HepG2 (cell line): ENCODE measurements at regions not wholly inside any gene's neighbourhood (a gene's known extent, or its start where the extent isn't known, plus 50 kb on each side); places are given as distances from the start of the nearest gene placed in this dataset.

Source experiments
- ATAC-seq: fragments of 200-7000 bp; cut with Tn5 transposase; 3 replicates; pipeline ENCODE4 v1.9.1; 2020; ENCODE audit warnings: mild to moderate bottlenecking, moderate library complexity
- BruUV-seq: library from RNA; stranded (reverse); fragments of 400-500 nt; replicated peaks from 2 replicates; lab custom pipeline; 2021; lab: Mats Ljungman, UMichigan
- CTCF ChIA-PET: fragments of 300-600 bp; formaldehyde crosslinking; extraction: SDS; loops from one replicate; lab custom pipeline; 2021; ENCODE audit warnings: low total read pairs, inconsistent platforms, low intra/inter-chr PET ratio; lab: Yijun Ruan, JAX
- POLR2A ChIA-PET: fragments of 350-600 bp; sonication (Branson Sonifier 250); formaldehyde crosslinking; loops from one replicate; lab custom pipeline; 2020; ENCODE audit warnings: antibody characterized with exemption, inconsistent platforms; lab: Yijun Ruan, JAX
- DNase-seq: peaks from one replicate; pipeline ENCODE4 v3.0.0-alpha.2; 2015; ENCODE audit warnings: low spot score
- FAIRE-seq: peaks from 3 replicates; lab custom pipeline; 2011; peaks lifted over from hg19 to GRCh38; lab: Jason Lieb, UNC
- H2AFZ ChIP-seq: one replicate; pipeline ENCODE4 v1.6.1; 2011; ENCODE audit warnings: low read length, inconsistent platforms
- H3K27ac ChIP-seq: fragments of 300-600 bp; 3 replicates; pipeline ENCODE4 v1.8.0; 2011; ENCODE audit warnings: mixed run types, mild to moderate bottlenecking, mixed read lengths, low read length, inconsistent platforms; ENCODE audit not compliant: insufficient read depth; ENCODE audit errors: extremely low read length
- H3K27me3 ChIP-seq, 2 experiments: fragments of 200-600 bp in 1 of 2; 2 replicates in 1 of 2; 3 replicates in 1 of 2; pipeline versions ENCODE4 v1.6.0 to v1.8.0; 2011; ENCODE audit warnings: low read length in 2 of 2, mild to moderate bottlenecking in 2 of 2, moderate library complexity in 2 of 2, inconsistent platforms in 1 of 2; ENCODE audit not compliant: insufficient read depth in 2 of 2, control insufficient read depth in 1 of 2
- H3K36me3 ChIP-seq, 2 experiments: fragments of 200-600 bp in 1 of 2; replicated peaks in 1 of 2; 2 replicates in 1 of 2; 3 replicates in 1 of 2; pipeline versions ENCODE4 v1.5.1 to v1.8.0; 2011; ENCODE audit warnings: low read length in 2 of 2, inconsistent platforms in 1 of 2; ENCODE audit not compliant: insufficient read depth in 2 of 2, control insufficient read depth in 1 of 2
- H3K4me1 ChIP-seq: 2 replicates; pipeline ENCODE4 v1.5.1; 2012; ENCODE audit warnings: low read length, inconsistent platforms; ENCODE audit not compliant: insufficient read depth
- H3K4me2 ChIP-seq: 2 replicates; pipeline ENCODE4 v1.6.0; 2011; ENCODE audit warnings: low read depth, low read length, inconsistent platforms
- H3K4me3 ChIP-seq, 3 experiments: fragments of 200-600 bp in 1 of 3; sonication (generic), shearing (Covaris generic) in 1 of 3; replicated peaks in 1 of 3; 2 replicates each; pipeline ENCODE4 v1.5.1; 2011 to 2016; ENCODE audit warnings: low read length in 3 of 3, inconsistent platforms in 2 of 3, low read depth in 2 of 3, mild to moderate bottlenecking in 2 of 3, control low read depth in 1 of 3, mixed read lengths in 1 of 3; ENCODE audit not compliant: insufficient read depth in 1 of 3
- H3K79me2 ChIP-seq: one replicate; pipeline ENCODE4 v1.6.1; 2011; ENCODE audit warnings: low read length, inconsistent platforms; ENCODE audit not compliant: insufficient read depth
- H3K9ac ChIP-seq: 2 replicates; pipeline ENCODE4 v1.6.0; 2011; ENCODE audit warnings: mild to moderate bottlenecking, low read depth, low read length, inconsistent platforms; ENCODE audit not compliant: insufficient read depth
- H3K9me3 ChIP-seq: 2 replicates; pipeline ENCODE4 v1.5.1; 2012; ENCODE audit warnings: mild to moderate bottlenecking, low read length
- H4K20me1 ChIP-seq: 2 replicates; pipeline ENCODE4 v1.6.0; 2011; ENCODE audit warnings: inconsistent platforms, mild to moderate bottlenecking, low read length, moderate library complexity; ENCODE audit not compliant: insufficient read depth
- CBX1 ChIP-seq: IDR thresholded peaks from one replicate; pipeline ENCODE4 v1.6.1; 2016; ENCODE audit warnings: antibody characterized with exemption, low read depth
- MEIS2 ChIP-seq: sonication (generic); formaldehyde crosslinking; IDR thresholded peaks from 2 replicates; pipeline ENCODE4 v1.9.0; 2021; ENCODE audit warnings: mild to moderate bottlenecking, missing genetic modification reagents
- MTF2 ChIP-seq: sonication (generic); formaldehyde crosslinking; IDR thresholded peaks from 2 replicates; pipeline ENCODE4 v1.5.0; 2020; ENCODE audit warnings: missing genetic modification reagents, borderline replicate concordance
- PLRG1 ChIP-seq: fragments of 450-650 bp; conservative IDR thresholded peaks from 2 replicates; pipeline ENCODE4 v1.6.1; 2016
- REPIN1 ChIP-seq: sonication (generic); formaldehyde crosslinking; IDR thresholded peaks from 2 replicates; pipeline ENCODE4 v1.8.0; 2022; ENCODE audit warnings: missing genetic modification reagents, low read depth, mild to moderate bottlenecking, borderline replicate concordance
- RFXANK ChIP-seq: IDR thresholded peaks from 2 replicates; pipeline ENCODE4 v1.6.1; 2016
- ZBTB7A ChIP-seq: sonication (generic); formaldehyde crosslinking; IDR thresholded peaks from 2 replicates; pipeline ENCODE4 v1.8.0; 2022; ENCODE audit warnings: mild to moderate bottlenecking, missing genetic modification reagents
- ZFP1 ChIP-seq: IDR thresholded peaks from 2 replicates; pipeline ENCODE4 v1.6.1; 2016
- ZNF207 ChIP-seq: fragments of 450-650 bp; IDR thresholded peaks from 2 replicates; pipeline ENCODE4 v1.6.1; 2016; ENCODE audit warnings: antibody characterized with exemption, borderline replicate concordance
- WGBS: methylation state at CpG from one replicate; pipeline ENCODE4 v1.1.6; 2017; ENCODE audit warnings: low lambda C conversion rate; 5-methylcytosine and 5-hydroxymethylcytosine counted together
- in situ Hi-C: cut with HindIII; loops from 2 replicates; pipeline ENCODE4 v1.10.0; 2017; ENCODE audit warnings: low pct_unique_long_range_greater_than_20kb; ENCODE audit not compliant: extremely low pct_ligation_motif_present
- intact Hi-C: fragments of 100-400 bp; cut with micrococcal nuclease; formaldehyde crosslinking; loops from one replicate; pipeline ENCODE4 v1.10.0; 2022; ENCODE audit not compliant: unreplicated experiment
- TF ChIP-seq, protein P1 (sequence below): sonication (generic); formaldehyde crosslinking; IDR thresholded peaks from 2 replicates; pipeline ENCODE4 v1.5.0; 2020; ENCODE audit warnings: mild to moderate bottlenecking, low read depth, missing genetic modification reagents, borderline replicate concordance
- TF ChIP-seq, protein P2 (sequence below): sonication (generic); formaldehyde crosslinking; IDR thresholded peaks from 2 replicates; pipeline ENCODE4 v1.4.0; 2020; ENCODE audit warnings: missing genetic modification reagents
- TF ChIP-seq, protein P3 (sequence below), 2 experiments: sonication (generic) in 1 of 2; formaldehyde crosslinking in 1 of 2; IDR thresholded peaks; 2 replicates each; pipeline versions ENCODE4 v1.4.0 to v1.6.1; 2016 to 2020; ENCODE audit warnings: borderline replicate concordance in 1 of 2, low read depth in 1 of 2, mild to moderate bottlenecking in 1 of 2, missing genetic modification reagents in 1 of 2

- TF ChIP-seq MEIS2 (CRISPR knock-in tag) (no peak), MTF2 (CRISPR knock-in tag) (no peak)
- TF ChIP-seq, protein P1, sequence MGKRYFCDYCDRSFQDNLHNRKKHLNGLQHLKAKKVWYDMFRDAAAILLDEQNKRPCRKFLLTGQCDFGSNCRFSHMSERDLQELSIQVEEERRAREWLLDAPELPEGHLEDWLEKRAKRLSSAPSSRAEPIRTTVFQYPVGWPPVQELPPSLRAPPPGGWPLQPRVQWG: no peak
- TF ChIP-seq, all 625 proteins: peak for 0
These were observed 69.2 kb downstream of the FANCF start (continued) for GRCh38 chr11:22556381-22556780.

GRCh38 chr11:22555881-22556280, 69.7 kb downstream of the FANCF start:
- in situ Hi-C loops: no loop called here
- no peak for FAIRE-seq

GRCh38 chr11:22554221-22554620, 71.4 kb downstream of the FANCF start:
- BruUV-seq: no TSS peak
- DNase-seq (no peak), ATAC-seq (no peak), FAIRE-seq (no peak)
- TF ChIP-seq ZNF207 (no peak), REPIN1 (no peak), CBX1 (no peak), RFXANK (CRISPR knock-in tag) (no peak), PLRG1 (no peak), ZFP1 (CRISPR knock-in tag) (no peak)
- TF ChIP-seq, protein P2, sequence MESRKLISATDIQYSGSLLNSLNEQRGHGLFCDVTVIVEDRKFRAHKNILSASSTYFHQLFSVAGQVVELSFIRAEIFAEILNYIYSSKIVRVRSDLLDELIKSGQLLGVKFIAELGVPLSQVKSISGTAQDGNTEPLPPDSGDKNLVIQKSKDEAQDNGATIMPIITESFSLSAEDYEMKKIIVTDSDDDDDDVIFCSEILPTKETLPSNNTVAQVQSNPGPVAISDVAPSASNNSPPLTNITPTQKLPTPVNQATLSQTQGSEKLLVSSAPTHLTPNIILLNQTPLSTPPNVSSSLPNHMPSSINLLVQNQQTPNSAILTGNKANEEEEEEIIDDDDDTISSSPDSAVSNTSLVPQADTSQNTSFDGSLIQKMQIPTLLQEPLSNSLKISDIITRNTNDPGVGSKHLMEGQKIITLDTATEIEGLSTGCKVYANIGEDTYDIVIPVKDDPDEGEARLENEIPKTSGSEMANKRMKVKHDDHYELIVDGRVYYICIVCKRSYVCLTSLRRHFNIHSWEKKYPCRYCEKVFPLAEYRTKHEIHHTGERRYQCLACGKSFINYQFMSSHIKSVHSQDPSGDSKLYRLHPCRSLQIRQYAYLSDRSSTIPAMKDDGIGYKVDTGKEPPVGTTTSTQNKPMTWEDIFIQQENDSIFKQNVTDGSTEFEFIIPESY: no peak
- TF ChIP-seq, protein P3, sequence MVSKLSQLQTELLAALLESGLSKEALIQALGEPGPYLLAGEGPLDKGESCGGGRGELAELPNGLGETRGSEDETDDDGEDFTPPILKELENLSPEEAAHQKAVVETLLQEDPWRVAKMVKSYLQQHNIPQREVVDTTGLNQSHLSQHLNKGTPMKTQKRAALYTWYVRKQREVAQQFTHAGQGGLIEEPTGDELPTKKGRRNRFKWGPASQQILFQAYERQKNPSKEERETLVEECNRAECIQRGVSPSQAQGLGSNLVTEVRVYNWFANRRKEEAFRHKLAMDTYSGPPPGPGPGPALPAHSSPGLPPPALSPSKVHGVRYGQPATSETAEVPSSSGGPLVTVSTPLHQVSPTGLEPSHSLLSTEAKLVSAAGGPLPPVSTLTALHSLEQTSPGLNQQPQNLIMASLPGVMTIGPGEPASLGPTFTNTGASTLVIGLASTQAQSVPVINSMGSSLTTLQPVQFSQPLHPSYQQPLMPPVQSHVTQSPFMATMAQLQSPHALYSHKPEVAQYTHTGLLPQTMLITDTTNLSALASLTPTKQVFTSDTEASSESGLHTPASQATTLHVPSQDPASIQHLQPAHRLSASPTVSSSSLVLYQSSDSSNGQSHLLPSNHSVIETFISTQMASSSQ (IDR thresholded peaks at IDR 0.05; ENCODE audit: low read depth): no peak
- TF ChIP-seq, protein P3 (CRISPR knock-in tag; IDR thresholded peaks at IDR 0.05; ENCODE audit: borderline replicate concordance): no peak
- in situ Hi-C loops: no loop called here
- intact Hi-C loops: no loop called here
- Histone ChIP-seq H3K27me3 (no peaks in the 10 kb centered on the region; a peak in 1 of 5 replicates), H4K20me1 (no peaks in the 10 kb centered on the region), H3K9ac (no peak overlapping the region), H3K9me3 (no peaks in the 10 kb centered on the region), H3K4me1 (no peaks in the 10 kb centered on the region), H3K27ac (no peak overlapping the region), H3K79me2 (no peaks in the 10 kb centered on the region), H3K4me2 (no peak overlapping the region), H3K4me3 (no peak overlapping the region), H2AFZ (no peak overlapping the region), H3K36me3 (no peaks in the 10 kb centered on the region)
- ChIA-PET CTCF (no interaction called here), POLR2A (no interaction called here)
- 0% methylated on average over 1 of the region's 1 CpG for WGBS

More at GRCh38 chr11:22555881-22556280, 69.7 kb downstream of the FANCF start:
- Histone ChIP-seq H4K20me1 (no peaks in the 10 kb centered on the region), H2AFZ (no peak overlapping the region), H3K4me2 (no peak overlapping the region), H3K4me1 (no peaks in the 10 kb centered on the region), H3K4me3 (no peak overlapping the region), H3K79me2 (no peaks in the 10 kb centered on the region), H3K9ac (no peak overlapping the region), H3K36me3 (no peaks in the 10 kb centered on the region)
- POLR2A ChIA-PET: no interaction called here
- BruUV-seq: no TSS peak
- CTCF ChIA-PET: no interaction called here
- WGBS: 0% methylated on average over 1 of the region's 1 CpG
- no peak for ATAC-seq
- no peak for TF ChIP-seq ZBTB7A
- TF ChIP-seq, all 625 proteins: peak for 0
- Histone ChIP-seq H3K9me3 (no peaks in the 10 kb centered on the region), H3K27me3 (no peaks in the 10 kb centered on the region; a peak in 1 of 5 replicates), H3K27ac (no peak overlapping the region)
- intact Hi-C loops: no loop called here
- DNase-seq: no peak
